WTC11 (cell line): ENCODE measurements at regions not wholly inside any gene's neighbourhood (a gene's known extent, or its start where the extent isn't known, plus 50 kb on each side); places are given as distances from the start of the nearest gene placed in this dataset.

Source experiments
- ATAC-seq: fragments of 200-7000 bp; cut with Tn5 transposase; 2 replicates; pipeline ENCODE4 v1.10.0; 2021; ENCODE audit warnings: mild to moderate bottlenecking, moderate library complexity
- CTCF ChIA-PET: fragments of 300-600 bp; sonication (Branson Sonifier 250); formaldehyde crosslinking; loops from one replicate; lab custom pipeline; 2021; ENCODE audit warnings: antibody characterized with exemption; lab: Charles Lee
- POLR2A ChIA-PET: fragments of 350-600 bp; sonication (Branson Sonifier 250); formaldehyde crosslinking; loops from one replicate; lab custom pipeline; 2021; ENCODE audit warnings: antibody characterized with exemption; lab: Charles Lee
- DNase-seq: peaks from one replicate; pipeline ENCODE4 v3.0.0; 2021; ENCODE audit warnings: low spot score
- H3K27ac Mint-ChIP-seq: 2 replicates; pipeline ENCODE4 v1.8.0; 2021; ENCODE audit warnings: mixed read lengths
- H3K27me3 Mint-ChIP-seq: 2 replicates; pipeline ENCODE4 v1.8.0; 2021; ENCODE audit warnings: low read depth, mild to moderate bottlenecking, moderate library complexity, mixed read lengths
- H3K36me3 Mint-ChIP-seq: 2 replicates; pipeline ENCODE4 v1.8.0; 2021; ENCODE audit warnings: mixed read lengths
- H3K4me1 Mint-ChIP-seq: 2 replicates; pipeline ENCODE4 v1.8.0; 2022; ENCODE audit warnings: mixed read lengths
- H3K4me3 Mint-ChIP-seq: 2 replicates; pipeline ENCODE4 v1.8.0; 2021; ENCODE audit warnings: mild to moderate bottlenecking, moderate library complexity, mixed read lengths
- H3K9me3 Mint-ChIP-seq: 2 replicates; pipeline ENCODE4 v1.8.0; 2021; ENCODE audit warnings: mixed read lengths
- ATF3 ChIP-seq: sonication (generic); formaldehyde crosslinking; conservative IDR thresholded peaks from 2 replicates; pipeline ENCODE4 v1.8.1; 2022; ENCODE audit warnings: mild to moderate bottlenecking, missing genetic modification reagents
- ATF6 ChIP-seq: sonication (generic); formaldehyde crosslinking; IDR thresholded peaks from 2 replicates; pipeline ENCODE4 v1.8.1; 2023; ENCODE audit warnings: mild to moderate bottlenecking, missing genetic modification reagents
- ELF4 ChIP-seq: sonication (generic); formaldehyde crosslinking; IDR thresholded peaks from 2 replicates; pipeline ENCODE4 v1.8.1; 2022; ENCODE audit warnings: low read depth, mild to moderate bottlenecking, moderate library complexity, missing genetic modification reagents
- ESRRA ChIP-seq: sonication (generic); formaldehyde crosslinking; IDR thresholded peaks from 2 replicates; pipeline ENCODE4 v1.8.1; 2022; ENCODE audit warnings: mild to moderate bottlenecking, missing genetic modification reagents, borderline replicate concordance
- FOXK1 ChIP-seq: sonication (generic); formaldehyde crosslinking; IDR thresholded peaks from 2 replicates; pipeline ENCODE4 v1.8.0; 2022; ENCODE audit warnings: mild to moderate bottlenecking, moderate library complexity, missing genetic modification reagents
- GABPB1 ChIP-seq: sonication (generic); formaldehyde crosslinking; IDR thresholded peaks from 2 replicates; pipeline ENCODE4 v1.8.1; 2023; ENCODE audit warnings: mild to moderate bottlenecking, missing genetic modification reagents
- JUN ChIP-seq: sonication (generic); formaldehyde crosslinking; IDR thresholded peaks from 2 replicates; pipeline ENCODE4 v1.8.0; 2023; ENCODE audit warnings: mild to moderate bottlenecking, missing genetic modification reagents
- PREB ChIP-seq: sonication (generic); formaldehyde crosslinking; IDR thresholded peaks from 2 replicates; pipeline ENCODE4 v1.8.1; 2022; ENCODE audit warnings: mild to moderate bottlenecking, missing genetic modification reagents, moderate library complexity, borderline replicate concordance
- PRRX2 ChIP-seq: fragments of 250-450 bp; sonication (Bioruptor Pico); IDR thresholded peaks from 2 replicates; pipeline ENCODE4 v1.8.0; 2021; ENCODE audit warnings: mild to moderate bottlenecking
- SP1 ChIP-seq: sonication (generic); formaldehyde crosslinking; conservative IDR thresholded peaks from 2 replicates; pipeline ENCODE4 v1.8.1; 2022; ENCODE audit warnings: missing genetic modification reagents
- TP53 ChIP-seq: sonication (generic); formaldehyde crosslinking; IDR thresholded peaks from 2 replicates; pipeline ENCODE4 v1.8.1; 2023; ENCODE audit warnings: mild to moderate bottlenecking, missing genetic modification reagents
- ZBTB43 ChIP-seq: sonication (generic); formaldehyde crosslinking; IDR thresholded peaks from 2 replicates; pipeline ENCODE4 v1.8.1; 2023; ENCODE audit warnings: mild to moderate bottlenecking, missing genetic modification reagents
- ZMAT4 ChIP-seq: fragments of 250-450 bp; sonication (Bioruptor Pico); IDR thresholded peaks from 2 replicates; pipeline ENCODE4 v1.9.0; 2021; ENCODE audit warnings: mild to moderate bottlenecking
- ZNF121 ChIP-seq: sonication (generic); formaldehyde crosslinking; IDR thresholded peaks from 2 replicates; pipeline ENCODE4 v1.8.0; 2023; ENCODE audit warnings: missing genetic modification reagents
- ZNF138 ChIP-seq: sonication (generic); formaldehyde crosslinking; conservative IDR thresholded peaks from 2 replicates; pipeline ENCODE4 v1.8.1; 2022; ENCODE audit warnings: mild to moderate bottlenecking, moderate library complexity, missing genetic modification reagents
- ZNF232 ChIP-seq: sonication (generic); formaldehyde crosslinking; IDR thresholded peaks from 2 replicates; pipeline ENCODE4 v1.8.0; 2022; ENCODE audit warnings: mild to moderate bottlenecking, missing genetic modification reagents
- ZNF263 ChIP-seq: sonication (generic); formaldehyde crosslinking; IDR thresholded peaks from 2 replicates; pipeline ENCODE4 v1.8.1; 2022; ENCODE audit warnings: low read depth, mild to moderate bottlenecking, moderate library complexity, missing genetic modification reagents
- ZNF532 ChIP-seq: fragments of 250-450 bp; sonication (Bioruptor Pico); IDR thresholded peaks from 2 replicates; pipeline ENCODE4 v1.9.0; 2021; ENCODE audit warnings: mild to moderate bottlenecking, borderline replicate concordance
- TF ChIP-seq, protein P1 (sequence below): sonication (generic); formaldehyde crosslinking; IDR thresholded peaks from 2 replicates; pipeline ENCODE4 v1.8.0; 2022; ENCODE audit warnings: mild to moderate bottlenecking, missing genetic modification reagents
- TF ChIP-seq, protein P2 (sequence below): sonication (generic); formaldehyde crosslinking; IDR thresholded peaks from 2 replicates; pipeline ENCODE4 v1.8.0; 2023; ENCODE audit warnings: missing genetic modification reagents
- TF ChIP-seq, protein P3 (sequence below): fragments of 250-450 bp; sonication (Bioruptor Pico); IDR thresholded peaks from 2 replicates; pipeline ENCODE4 v2.1.2; 2022; ENCODE audit warnings: mild to moderate bottlenecking, moderate library complexity

DNA sequence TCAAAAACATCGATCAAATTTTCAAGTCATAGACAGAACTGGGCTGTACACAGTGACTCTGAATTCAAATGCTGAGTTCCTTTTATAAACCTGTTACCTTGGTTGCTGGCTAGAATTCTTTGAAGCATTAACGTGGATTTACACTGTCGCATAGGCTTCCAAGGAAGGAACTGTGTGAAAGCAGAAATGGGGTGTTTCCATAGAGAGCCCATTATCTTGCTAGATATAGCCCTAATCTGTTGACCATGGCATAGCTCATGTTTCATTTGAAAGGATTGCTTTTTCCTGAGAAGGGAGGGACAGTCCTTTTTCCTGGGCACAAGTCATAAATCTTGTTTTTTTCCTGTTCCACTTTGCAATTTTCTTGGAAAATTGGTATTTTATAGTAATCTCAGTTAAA, 73.8 kb upstream of the NEUROD1 start (continued):
- TF ChIP-seq PREB (CRISPR knock-in tag): no peak

DNA sequence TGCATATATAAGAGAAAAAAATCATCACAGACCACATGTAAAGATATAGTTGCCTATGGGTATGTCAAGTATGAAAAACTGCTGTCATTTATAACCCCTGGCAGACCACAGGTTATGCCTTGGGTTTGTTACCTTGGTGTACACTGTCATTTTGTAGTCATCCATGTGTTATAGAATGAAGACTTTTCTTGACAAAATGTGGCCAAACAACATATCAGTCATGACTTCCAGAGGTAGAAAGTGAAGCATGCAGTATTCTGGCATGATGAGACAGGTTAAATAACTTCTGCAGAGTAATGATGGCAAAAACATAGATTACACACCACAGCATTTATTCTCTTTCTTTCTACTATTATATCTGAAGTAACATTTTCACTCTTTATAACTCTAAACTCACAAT, 74.9 kb upstream of the NEUROD1 start:
- Mint-ChIP-seq H3K9me3 (peaks cover 10% of the 10 kb centered on the region), H3K4me3 (no peak overlapping the region), H3K36me3 (no peaks in the 10 kb centered on the region), H3K27ac (no peak overlapping the region), H3K27me3 (no peaks in the 10 kb centered on the region), H3K4me1 (peaks cover 20% of the 10 kb centered on the region)
- TF ChIP-seq ESRRA (CRISPR knock-in tag): no peak
- TF ChIP-seq, protein P1, sequence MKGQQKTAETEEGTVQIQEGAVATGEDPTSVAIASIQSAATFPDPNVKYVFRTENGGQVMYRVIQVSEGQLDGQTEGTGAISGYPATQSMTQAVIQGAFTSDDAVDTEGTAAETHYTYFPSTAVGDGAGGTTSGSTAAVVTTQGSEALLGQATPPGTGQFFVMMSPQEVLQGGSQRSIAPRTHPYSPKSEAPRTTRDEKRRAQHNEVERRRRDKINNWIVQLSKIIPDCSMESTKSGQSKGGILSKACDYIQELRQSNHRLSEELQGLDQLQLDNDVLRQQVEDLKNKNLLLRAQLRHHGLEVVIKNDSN: no peak
- no peak for TF ChIP-seq ZNF263
- TF ChIP-seq SP1 (CRISPR knock-in tag): no peak
- no peak for TF ChIP-seq ZNF121 (CRISPR knock-in tag)
- no peak for TF ChIP-seq ELF4 (CRISPR knock-in tag)
- TF ChIP-seq PRRX2 (CRISPR knock-in tag): no peak
- TF ChIP-seq ZBTB43: no peak
- TF ChIP-seq, protein P2, sequence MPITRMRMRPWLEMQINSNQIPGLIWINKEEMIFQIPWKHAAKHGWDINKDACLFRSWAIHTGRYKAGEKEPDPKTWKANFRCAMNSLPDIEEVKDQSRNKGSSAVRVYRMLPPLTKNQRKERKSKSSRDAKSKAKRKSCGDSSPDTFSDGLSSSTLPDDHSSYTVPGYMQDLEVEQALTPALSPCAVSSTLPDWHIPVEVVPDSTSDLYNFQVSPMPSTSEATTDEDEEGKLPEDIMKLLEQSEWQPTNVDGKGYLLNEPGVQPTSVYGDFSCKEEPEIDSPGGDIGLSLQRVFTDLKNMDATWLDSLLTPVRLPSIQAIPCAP (CRISPR knock-in tag): no peak
- TF ChIP-seq TP53 (CRISPR knock-in tag): no peak
- TF ChIP-seq JUN: no peak
- TF ChIP-seq ZMAT4 (CRISPR knock-in tag): no peak
- TF ChIP-seq, protein P3, sequence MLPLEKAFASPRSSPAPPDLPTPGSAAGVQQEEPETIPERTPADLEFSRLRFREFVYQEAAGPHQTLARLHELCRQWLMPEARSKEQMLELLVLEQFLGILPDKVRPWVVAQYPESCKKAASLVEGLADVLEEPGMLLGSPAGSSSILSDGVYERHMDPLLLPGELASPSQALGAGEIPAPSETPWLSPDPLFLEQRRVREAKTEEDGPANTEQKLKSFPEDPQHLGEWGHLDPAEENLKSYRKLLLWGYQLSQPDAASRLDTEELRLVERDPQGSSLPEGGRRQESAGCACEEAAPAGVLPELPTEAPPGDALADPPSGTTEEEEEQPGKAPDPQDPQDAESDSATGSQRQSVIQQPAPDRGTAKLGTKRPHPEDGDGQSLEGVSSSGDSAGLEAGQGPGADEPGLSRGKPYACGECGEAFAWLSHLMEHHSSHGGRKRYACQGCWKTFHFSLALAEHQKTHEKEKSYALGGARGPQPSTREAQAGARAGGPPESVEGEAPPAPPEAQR (CRISPR knock-in tag): no peak
- ATAC-seq (no peak), DNase-seq (no peak)
- CTCF ChIA-PET: no interaction called here
- POLR2A ChIA-PET: no interaction called here

GRCh38 chr2:181760521-181760920, 80.2 kb upstream of the NEUROD1 start:
- peaks cover 10% of the 10 kb centered on the region for H3K9me3 Mint-ChIP-seq
- 0 out of 2 replicates have a peak, but pooled peaks cover 2% of the 10 kb centered on the region for H3K4me1 Mint-ChIP-seq
- CTCF ChIA-PET: no interaction called here
- DNase-seq (no peak), ATAC-seq (no peak)
- no peaks in the 10 kb centered on the region for H3K36me3 Mint-ChIP-seq
- H3K27ac Mint-ChIP-seq: no peak overlapping the region
- H3K27me3 Mint-ChIP-seq: no peaks in the 10 kb centered on the region
- POLR2A ChIA-PET: no interaction called here
- no peak overlapping the region for H3K4me3 Mint-ChIP-seq
- no peak for TF ChIP-seq ZNF532
- TF ChIP-seq FOXK1 (CRISPR knock-in tag): no peak
- TF ChIP-seq ATF3 (CRISPR knock-in tag): no peak
- TF ChIP-seq ZNF232: no peak
- no peak for TF ChIP-seq GABPB1 (CRISPR knock-in tag)
- TF ChIP-seq PREB (CRISPR knock-in tag): no peak
- TF ChIP-seq ATF6 (CRISPR knock-in tag): no peak
- no peak for TF ChIP-seq ZNF138 (CRISPR knock-in tag)
